HepG2 (cell line): ENCODE measurements at regions not wholly inside any gene's neighbourhood (a gene's known extent, or its start where the extent isn't known, plus 50 kb on each side); places are given as distances from the start of the nearest gene placed in this dataset.

ENCODE experiments used
- ATAC-seq: fragments of 200-7000 bp; cut with Tn5 transposase; 3 replicates; pipeline ENCODE4 v1.9.1; 2020; ENCODE audit warnings: mild to moderate bottlenecking, moderate library complexity
- BruUV-seq: library from RNA; stranded (reverse); fragments of 400-500 nt; replicated peaks from 2 replicates; lab custom pipeline; 2021; lab: Mats Ljungman, UMichigan
- CTCF ChIA-PET: fragments of 300-600 bp; formaldehyde crosslinking; extraction: SDS; loops from one replicate; lab custom pipeline; 2021; ENCODE audit warnings: low total read pairs, inconsistent platforms, low intra/inter-chr PET ratio; lab: Yijun Ruan, JAX
- POLR2A ChIA-PET: fragments of 350-600 bp; sonication (Branson Sonifier 250); formaldehyde crosslinking; loops from one replicate; lab custom pipeline; 2020; ENCODE audit warnings: antibody characterized with exemption, inconsistent platforms; lab: Yijun Ruan, JAX
- DNase-seq: peaks from one replicate; pipeline ENCODE4 v3.0.0-alpha.2; 2015; ENCODE audit warnings: low spot score
- FAIRE-seq: peaks from 3 replicates; lab custom pipeline; 2011; peaks lifted over from hg19 to GRCh38; lab: Jason Lieb, UNC
- H2AFZ ChIP-seq: one replicate; pipeline ENCODE4 v1.6.1; 2011; ENCODE audit warnings: low read length, inconsistent platforms
- H3K27ac ChIP-seq: fragments of 300-600 bp; 3 replicates; pipeline ENCODE4 v1.8.0; 2011; ENCODE audit warnings: mixed run types, mild to moderate bottlenecking, mixed read lengths, low read length, inconsistent platforms; ENCODE audit not compliant: insufficient read depth; ENCODE audit errors: extremely low read length
- H3K27me3 ChIP-seq, 2 experiments: fragments of 200-600 bp in 1 of 2; 2 replicates in 1 of 2; 3 replicates in 1 of 2; pipeline versions ENCODE4 v1.6.0 to v1.8.0; 2011; ENCODE audit warnings: low read length in 2 of 2, mild to moderate bottlenecking in 2 of 2, moderate library complexity in 2 of 2, inconsistent platforms in 1 of 2; ENCODE audit not compliant: insufficient read depth in 2 of 2, control insufficient read depth in 1 of 2
- H3K36me3 ChIP-seq, 2 experiments: fragments of 200-600 bp in 1 of 2; replicated peaks in 1 of 2; 2 replicates in 1 of 2; 3 replicates in 1 of 2; pipeline versions ENCODE4 v1.5.1 to v1.8.0; 2011; ENCODE audit warnings: low read length in 2 of 2, inconsistent platforms in 1 of 2; ENCODE audit not compliant: insufficient read depth in 2 of 2, control insufficient read depth in 1 of 2
- H3K4me1 ChIP-seq: 2 replicates; pipeline ENCODE4 v1.5.1; 2012; ENCODE audit warnings: low read length, inconsistent platforms; ENCODE audit not compliant: insufficient read depth
- H3K4me2 ChIP-seq: 2 replicates; pipeline ENCODE4 v1.6.0; 2011; ENCODE audit warnings: low read depth, low read length, inconsistent platforms
- H3K4me3 ChIP-seq, 3 experiments: fragments of 200-600 bp in 1 of 3; sonication (generic), shearing (Covaris generic) in 1 of 3; replicated peaks in 1 of 3; 2 replicates each; pipeline ENCODE4 v1.5.1; 2011 to 2016; ENCODE audit warnings: low read length in 3 of 3, inconsistent platforms in 2 of 3, low read depth in 2 of 3, mild to moderate bottlenecking in 2 of 3, control low read depth in 1 of 3, mixed read lengths in 1 of 3; ENCODE audit not compliant: insufficient read depth in 1 of 3
- H3K79me2 ChIP-seq: one replicate; pipeline ENCODE4 v1.6.1; 2011; ENCODE audit warnings: low read length, inconsistent platforms; ENCODE audit not compliant: insufficient read depth
- H3K9ac ChIP-seq: 2 replicates; pipeline ENCODE4 v1.6.0; 2011; ENCODE audit warnings: mild to moderate bottlenecking, low read depth, low read length, inconsistent platforms; ENCODE audit not compliant: insufficient read depth
- H3K9me3 ChIP-seq: 2 replicates; pipeline ENCODE4 v1.5.1; 2012; ENCODE audit warnings: mild to moderate bottlenecking, low read length
- H4K20me1 ChIP-seq: 2 replicates; pipeline ENCODE4 v1.6.0; 2011; ENCODE audit warnings: inconsistent platforms, mild to moderate bottlenecking, low read length, moderate library complexity; ENCODE audit not compliant: insufficient read depth
- ETV6 ChIP-seq: sonication (generic); formaldehyde crosslinking; conservative IDR thresholded peaks from 2 replicates; pipeline ENCODE4 v1.4.0; 2020; ENCODE audit warnings: missing genetic modification reagents
- MYNN ChIP-seq: sonication (generic); formaldehyde crosslinking; IDR thresholded peaks from 2 replicates; pipeline ENCODE4 v1.4.0; 2020; ENCODE audit warnings: mild to moderate bottlenecking, low read depth, missing genetic modification reagents
- NFRKB ChIP-seq: fragments of 450-650 bp; IDR thresholded peaks from 2 replicates; pipeline ENCODE4 v1.6.1; 2017
- SALL2 ChIP-seq: sonication (generic); formaldehyde crosslinking; IDR thresholded peaks from 2 replicates; pipeline ENCODE4 v1.8.1; 2023; ENCODE audit warnings: mild to moderate bottlenecking, missing genetic modification reagents, inconsistent platforms
- SMARCE1 ChIP-seq: fragments of 450-650 bp; IDR thresholded peaks from 2 replicates; pipeline ENCODE4 v1.6.1; 2017; ENCODE audit warnings: borderline replicate concordance
- TBX2 ChIP-seq: sonication (generic); formaldehyde crosslinking; IDR thresholded peaks from 2 replicates; pipeline ENCODE4 v1.5.0; 2020; ENCODE audit warnings: missing genetic modification reagents, mild to moderate bottlenecking, borderline replicate concordance
- THAP9 ChIP-seq: sonication (generic); formaldehyde crosslinking; IDR thresholded peaks from 2 replicates; pipeline ENCODE4; 2020; ENCODE audit warnings: missing genetic modification reagents, mild to moderate bottlenecking, borderline replicate concordance
- TSC22D2 ChIP-seq: sonication (generic); formaldehyde crosslinking; IDR thresholded peaks from 2 replicates; pipeline ENCODE4 v1.5.1; 2020; ENCODE audit warnings: missing genetic modification reagents, mild to moderate bottlenecking, borderline replicate concordance
- U2AF1 ChIP-seq: fragments of 200-400 bp; formaldehyde crosslinking; optimal IDR thresholded peaks from 2 replicates; pipeline ENCODE3; 2017; ENCODE audit warnings: mild to moderate bottlenecking, low read depth, low read length
- ZNF101 ChIP-seq: sonication (generic); formaldehyde crosslinking; IDR thresholded peaks from 2 replicates; pipeline ENCODE4 v1.4.0; 2020; ENCODE audit warnings: mild to moderate bottlenecking, low read depth, missing genetic modification reagents, borderline replicate concordance
- ZNF224 ChIP-seq: sonication (generic); formaldehyde crosslinking; IDR thresholded peaks from 2 replicates; pipeline ENCODE4 v1.5.0; 2020; ENCODE audit warnings: mild to moderate bottlenecking, missing genetic modification reagents
- ZNF256 ChIP-seq: sonication (generic); formaldehyde crosslinking; conservative IDR thresholded peaks from 2 replicates; pipeline ENCODE4 v1.4.0; 2020; ENCODE audit warnings: missing genetic modification reagents
- ZNF703 ChIP-seq: sonication (generic); formaldehyde crosslinking; IDR thresholded peaks from 2 replicates; pipeline ENCODE4 v1.5.1; 2020; ENCODE audit warnings: missing genetic modification reagents, mild to moderate bottlenecking, moderate library complexity, borderline replicate concordance
- ZNF709 ChIP-seq: sonication (generic); formaldehyde crosslinking; IDR thresholded peaks from 2 replicates; pipeline ENCODE4 v1.5.0; 2020; ENCODE audit warnings: mild to moderate bottlenecking, missing genetic modification reagents
- ZNF746 ChIP-seq: sonication (generic); formaldehyde crosslinking; IDR thresholded peaks from 2 replicates; pipeline ENCODE4 v1.8.0; 2022; ENCODE audit warnings: mild to moderate bottlenecking, missing genetic modification reagents
- ZNF772 ChIP-seq: sonication (generic); formaldehyde crosslinking; IDR thresholded peaks from 2 replicates; pipeline ENCODE4 v1.5.0; 2020; ENCODE audit warnings: mild to moderate bottlenecking, missing genetic modification reagents
- ZNF784 ChIP-seq: sonication (generic); formaldehyde crosslinking; IDR thresholded peaks from 2 replicates; pipeline ENCODE4 v1.5.1; 2020; ENCODE audit warnings: missing genetic modification reagents, mild to moderate bottlenecking, borderline replicate concordance
- WGBS: methylation state at CpG from one replicate; pipeline ENCODE4 v1.1.6; 2017; ENCODE audit warnings: low lambda C conversion rate; 5-methylcytosine and 5-hydroxymethylcytosine counted together
- in situ Hi-C: cut with HindIII; loops from 2 replicates; pipeline ENCODE4 v1.10.0; 2017; ENCODE audit warnings: low pct_unique_long_range_greater_than_20kb; ENCODE audit not compliant: extremely low pct_ligation_motif_present
- intact Hi-C: fragments of 100-400 bp; cut with micrococcal nuclease; formaldehyde crosslinking; loops from one replicate; pipeline ENCODE4 v1.10.0; 2022; ENCODE audit not compliant: unreplicated experiment

GRCh38 chr5:92371171-92371888, 988.2 kb upstream of the ARRDC3 start:
- Histone ChIP-seq H3K36me3 (no peaks in the 10 kb centered on the region), H3K4me2 (no peak overlapping the region), H3K27me3 (no peaks in the 10 kb centered on the region), H3K4me3 (no peak overlapping the region), H4K20me1 (no peaks in the 10 kb centered on the region), H3K9me3 (no peaks in the 10 kb centered on the region), H3K4me1 (no peaks in the 10 kb centered on the region), H2AFZ (no peak overlapping the region), H3K79me2 (no peaks in the 10 kb centered on the region), H3K27ac (no peak overlapping the region), H3K9ac (no peak overlapping the region)
- no peak for ATAC-seq
- ChIA-PET POLR2A (no interaction called here), CTCF (no interaction called here)
- in situ Hi-C loops: no loop called here
- TF ChIP-seq ZNF746 (CRISPR knock-in tag): no peak
- no peak for TF ChIP-seq U2AF1
- no peak for TF ChIP-seq SMARCE1
- no peak for TF ChIP-seq ZNF772 (CRISPR knock-in tag)
- no peak for TF ChIP-seq SALL2 (CRISPR knock-in tag)
- TF ChIP-seq ZNF256 (CRISPR knock-in tag): no peak
- TF ChIP-seq ZNF784 (CRISPR knock-in tag): no peak
- TF ChIP-seq ZNF703: no peak
- no peak for TF ChIP-seq ZNF101 (CRISPR knock-in tag)
- TF ChIP-seq THAP9: no peak
- no peak for TF ChIP-seq TSC22D2
- no peak for TF ChIP-seq ZNF224 (CRISPR knock-in tag)
- TF ChIP-seq ETV6 (CRISPR knock-in tag): no peak
- TF ChIP-seq NFRKB: no peak
- TF ChIP-seq MYNN: no peak
- TF ChIP-seq TBX2 (CRISPR knock-in tag): no peak
- no peak for TF ChIP-seq ZNF709 (CRISPR knock-in tag)
- no peak for DNase-seq
- no peak for FAIRE-seq
- WGBS: 8% methylated on average over 3 of the region's 3 CpGs
- no TSS peak for BruUV-seq
- intact Hi-C loops: no loop called here
